ENCODE measurements at regions not wholly inside any gene's neighbourhood (a gene's known extent, or its start where the extent isn't known, plus 50 kb on each side); places are given as distances from the start of the nearest gene placed in this dataset.

GRCh38 chr5:93107805-93108520 is 473.1 kb downstream of the NR2F1-AS1 start:
- no peak for DNase-seq (ENCODE audit: low read depth in 2 of 2)

DNA sequence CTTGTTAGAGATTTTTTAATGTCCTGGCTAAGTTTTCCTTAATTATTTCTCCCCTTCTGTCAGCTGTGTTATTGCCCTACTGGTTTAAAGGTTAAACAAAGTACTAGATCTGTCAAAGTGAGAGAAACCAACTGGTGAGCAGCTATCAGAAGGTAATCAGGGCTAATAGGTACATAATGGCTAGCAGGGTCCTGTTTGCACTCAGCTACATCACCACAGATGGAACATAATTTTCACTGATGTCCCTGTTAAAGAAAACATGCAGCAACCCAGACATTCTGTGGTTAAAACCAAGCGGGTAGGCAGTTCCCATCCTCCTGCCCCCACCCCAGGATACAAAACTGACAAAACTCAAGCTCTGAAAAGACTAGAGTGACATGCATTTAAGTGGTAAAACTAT is 473.9 kb downstream of the NR2F1-AS1 start:
- DNase-seq (ENCODE audit: low read depth in 2 of 2) = no peak

DNA sequence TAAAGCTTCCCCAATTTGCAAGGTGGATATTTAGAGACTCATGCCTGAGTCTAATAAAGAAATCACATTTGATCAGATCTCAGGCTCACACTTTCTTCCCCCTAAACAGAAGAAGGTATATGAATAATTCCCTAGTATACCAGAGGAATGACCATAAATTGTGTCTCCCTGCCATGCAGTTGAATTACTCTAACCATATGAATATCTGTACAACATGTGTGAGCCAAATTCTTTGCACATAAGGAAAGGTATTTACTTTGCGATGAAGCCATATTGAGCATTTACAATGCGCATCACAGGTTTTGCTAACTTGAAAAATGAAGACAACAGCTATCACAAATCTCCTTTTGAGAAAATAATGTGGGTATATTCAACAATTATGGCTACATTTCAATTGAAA is 479.4 kb downstream of the NR2F1-AS1 start:
- DNase-seq (ENCODE audit: low read depth in 2 of 2) = no peak

GRCh38 chr5:93100976-93101375 is 480.0 kb downstream of the NR2F1-AS1 start:
- no peak for DNase-seq (ENCODE audit: low read depth in 2 of 2)

DNA sequence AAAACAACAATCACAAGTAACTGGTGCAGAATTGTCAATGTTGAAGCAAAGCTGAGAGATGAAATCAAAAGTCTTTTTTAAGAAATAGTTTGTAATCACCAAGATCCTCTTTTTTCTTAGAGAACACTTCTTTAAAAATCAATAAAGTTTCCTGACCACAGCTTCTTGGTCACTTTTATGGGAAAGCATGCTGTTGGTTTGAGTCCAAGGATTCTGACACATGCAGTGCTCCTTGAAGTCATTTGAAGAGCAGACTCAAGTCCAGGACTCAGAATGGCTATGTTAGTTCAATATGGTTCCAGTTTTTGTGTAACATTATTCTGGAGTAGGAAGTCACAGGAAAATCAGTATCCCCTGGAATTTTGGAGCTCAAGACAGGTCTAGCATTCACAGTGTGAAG is 480.6 kb downstream of the NR2F1-AS1 start:
- DNase-seq (ENCODE audit: low read depth in 2 of 2) = no peak

DNA sequence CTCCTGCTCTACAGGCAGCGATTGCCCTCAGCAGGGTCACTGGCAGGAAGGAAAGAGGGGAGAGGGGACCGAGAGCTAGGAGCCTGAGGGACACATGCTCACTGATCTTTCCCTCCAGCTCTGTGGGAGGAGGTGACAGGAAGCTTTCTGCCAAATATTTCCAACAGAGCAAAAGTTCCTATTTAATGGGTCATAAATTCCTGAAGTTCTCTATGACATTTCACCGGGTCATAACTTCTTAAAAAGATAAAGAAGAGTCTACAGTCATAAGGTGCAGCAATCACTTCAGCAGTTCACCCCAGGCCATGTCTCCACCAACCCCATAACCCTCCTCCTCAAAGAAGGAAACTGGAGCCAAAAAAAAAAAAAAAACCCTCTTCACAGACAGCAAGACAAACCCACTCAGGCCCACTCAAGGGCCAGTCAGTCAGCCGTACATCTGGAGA is 481.1 kb downstream of the NR2F1-AS1 start:
- DNase-seq (ENCODE audit: low read depth in 2 of 2) = no peak

DNA sequence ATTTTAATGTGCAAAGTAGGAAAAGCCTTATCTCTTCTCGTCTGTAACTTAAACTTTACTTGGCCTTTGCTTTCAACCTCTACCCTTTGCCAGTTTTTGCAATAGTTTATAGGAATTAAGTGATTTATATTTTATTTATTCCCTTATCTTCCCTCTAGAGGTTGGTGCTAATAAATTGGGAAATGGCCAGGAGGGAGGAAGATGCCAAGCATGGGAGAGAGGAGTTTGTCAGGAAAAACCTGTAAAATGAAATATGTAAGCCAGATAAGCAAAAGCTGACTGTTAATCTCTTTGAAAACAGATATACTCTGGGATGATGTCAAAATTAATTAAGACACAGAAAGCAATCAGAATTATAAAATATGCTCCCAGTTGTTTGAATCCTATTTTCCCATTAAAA is 484.5 kb downstream of the NR2F1-AS1 start:
- DNase-seq (ENCODE audit: low read depth in 2 of 2) = no peak

- DNase-seq (ENCODE audit: low read depth in 2 of 2) = no peak
Observed at GRCh38 chr5:93092349-93093105, 488.5 kb downstream of the NR2F1-AS1 start.

GRCh38 chr5:93090698-93091097 is 490.3 kb downstream of the NR2F1-AS1 start:
- no peak for DNase-seq (ENCODE audit: low read depth in 2 of 2)

DNA sequence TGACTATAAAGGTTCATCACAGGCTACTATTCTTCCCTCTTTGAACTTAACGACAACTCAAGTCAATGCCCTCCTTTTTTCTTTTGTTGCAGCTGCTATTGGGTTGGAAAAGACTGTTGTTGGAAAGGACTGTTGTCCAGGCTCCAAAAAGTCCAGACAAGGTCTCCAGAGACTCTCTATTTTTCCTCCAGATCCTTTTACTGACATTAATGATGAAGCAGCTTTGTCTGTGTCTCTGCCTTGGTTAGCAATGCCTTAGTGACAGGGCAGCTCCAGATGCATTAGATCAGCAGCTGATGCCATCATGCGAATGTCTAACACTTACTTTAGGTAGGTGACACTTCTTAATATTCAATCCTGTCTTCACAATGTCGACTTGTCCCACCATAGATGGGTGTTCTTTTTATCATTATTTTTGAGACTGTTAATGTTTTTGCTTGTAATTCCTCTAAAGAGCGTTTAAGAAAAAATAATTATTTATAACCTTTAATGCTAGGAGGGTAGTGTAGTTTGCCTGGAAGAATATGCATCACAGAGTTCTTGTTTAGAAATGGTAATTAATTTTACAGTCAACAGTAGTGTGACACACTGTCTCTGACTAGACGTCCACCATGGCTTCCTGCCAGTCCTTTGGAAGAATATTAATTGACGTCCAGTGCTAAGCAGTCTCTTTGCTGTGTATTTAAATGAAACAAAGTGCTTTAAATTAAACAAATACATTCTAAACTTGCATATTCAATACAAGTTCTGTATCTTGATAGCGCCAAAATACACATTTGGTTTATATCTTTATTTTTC is 492.2 kb downstream of the NR2F1-AS1 start:
- DNase-seq (ENCODE audit: low read depth in 2 of 2) = no peak

GRCh38 chr5:93087326-93087725 is 493.7 kb downstream of the NR2F1-AS1 start:
- no peak for DNase-seq (ENCODE audit: low read depth in 2 of 2)

DNA sequence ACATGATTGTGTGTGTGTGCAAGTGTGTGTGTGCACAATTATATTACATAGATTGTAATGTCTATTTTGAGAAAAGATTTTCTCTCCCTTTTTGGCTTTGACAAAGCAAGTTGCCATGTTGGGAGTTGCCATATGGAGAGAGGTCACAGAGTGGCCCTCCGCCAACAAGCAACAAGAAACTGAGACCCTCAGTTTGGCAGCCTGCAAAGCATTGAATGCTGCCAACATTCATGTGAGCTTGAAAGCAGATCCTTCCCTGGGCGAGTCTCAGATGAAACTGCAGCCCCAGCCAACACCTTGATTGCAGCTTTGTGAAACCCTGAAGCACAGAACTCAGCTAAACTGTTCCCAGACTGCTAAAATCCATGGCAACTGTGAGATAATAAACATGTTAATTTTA is 498.0 kb downstream of the NR2F1-AS1 start:
- DNase-seq (ENCODE audit: low read depth in 2 of 2) = no peak

GRCh38 chr5:93079046-93079445 is 502.0 kb downstream of the NR2F1-AS1 start:
- DNase-seq (ENCODE audit: low read depth in 2 of 2) = no peak

GRCh38 chr5:93078082-93079038 is 502.7 kb downstream of the NR2F1-AS1 start:
- peak in 1 of 2 donors; percentile 1 for DNase-seq (ENCODE audit: low read depth in 2 of 2)

- DNase-seq (ENCODE audit: low read depth in 2 of 2) = no peak
Observed at GRCh38 chr5:93076566-93076965, 504.5 kb downstream of the NR2F1-AS1 start.

DNA sequence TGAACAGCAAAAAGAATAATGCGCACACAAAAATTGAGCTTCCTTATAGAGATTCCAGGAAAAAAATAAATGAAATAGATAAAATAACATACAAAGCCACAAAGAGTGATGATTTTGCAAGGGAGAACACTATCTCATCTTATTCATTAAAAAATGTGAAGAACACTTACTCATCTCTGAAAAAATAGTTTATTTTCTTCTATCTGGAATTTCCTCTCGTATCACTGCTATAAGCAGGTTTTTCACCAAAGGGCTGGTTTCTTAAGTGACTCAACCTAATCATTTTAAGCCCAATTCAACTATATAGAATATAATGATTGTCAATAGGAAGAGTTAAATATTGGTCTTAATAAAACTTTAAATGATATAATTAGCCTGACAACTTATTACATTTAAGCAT is 504.9 kb downstream of the NR2F1-AS1 start:
- no peak for DNase-seq (ENCODE audit: low read depth in 2 of 2)

GRCh38 chr5:93073547-93073946 is 507.5 kb downstream of the NR2F1-AS1 start:
- no peak for DNase-seq (ENCODE audit: low read depth in 2 of 2)

DNA sequence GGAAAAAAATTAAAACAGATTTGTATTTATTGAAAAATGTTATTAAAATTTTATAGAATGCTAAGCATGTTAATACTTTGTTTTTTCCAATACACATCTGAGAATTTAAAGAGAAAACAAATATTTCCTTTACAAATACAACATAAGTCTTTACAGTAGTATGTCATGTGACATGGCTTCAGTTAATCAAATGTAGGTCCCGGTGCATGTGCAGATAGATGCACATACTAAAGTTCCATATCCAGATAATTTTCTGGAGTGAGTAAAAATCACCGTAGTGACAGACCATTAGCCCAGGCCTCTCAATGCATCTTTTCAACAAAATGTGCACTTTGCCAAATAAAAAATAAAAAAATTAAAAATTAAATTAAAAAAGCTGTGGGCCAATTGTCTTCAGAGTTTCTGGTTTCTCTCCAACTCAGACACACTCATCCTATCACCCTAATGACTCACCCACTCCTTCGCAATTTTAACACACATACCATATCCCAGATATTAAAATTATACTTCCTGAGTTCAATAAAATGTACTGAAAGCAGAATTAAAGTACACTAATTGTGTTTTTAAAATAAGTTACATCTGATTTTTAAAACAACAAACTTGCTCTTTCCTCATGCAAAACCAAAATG is 508.1 kb downstream of the NR2F1-AS1 start:
- no peak for DNase-seq (ENCODE audit: low read depth in 2 of 2)

- no peak for DNase-seq (ENCODE audit: low read depth in 2 of 2)
Observed at GRCh38 chr5:93071710-93072109, 509.3 kb downstream of the NR2F1-AS1 start.

GRCh38 chr5:93070938-93071337 is 510.1 kb downstream of the NR2F1-AS1 start:
- no peak for DNase-seq (ENCODE audit: low read depth in 2 of 2)

DNA sequence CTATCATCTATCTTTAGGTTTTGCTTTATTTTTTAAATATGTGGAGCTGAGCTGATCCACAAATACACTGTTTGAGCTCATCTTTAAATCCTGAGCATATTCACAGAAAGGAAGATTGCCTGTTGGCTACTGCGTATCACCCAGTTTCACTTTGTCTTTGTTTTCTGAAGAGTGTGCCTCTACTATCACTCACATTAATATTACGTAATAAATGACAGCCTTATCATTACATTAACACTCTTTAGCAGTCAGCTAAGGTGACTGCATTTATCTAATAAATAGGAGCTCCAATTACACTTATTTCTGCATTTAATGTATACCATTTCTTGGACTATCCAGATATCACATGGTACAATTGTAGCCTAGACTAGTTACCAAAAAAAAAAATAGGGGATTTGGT is 511.7 kb downstream of the NR2F1-AS1 start:
- DNase-seq (ENCODE audit: low read depth in 2 of 2) = no peak

Data from stimulated activated CD4-positive, alpha-beta T cell treated with anti-CD3 and anti-CD28 coated beads, Interleukin-4, amount 100 ng/mL, for 48 hours (primary cell).